ENCODE measurements at regions not wholly inside any gene's neighbourhood (a gene's known extent, or its start where the extent isn't known, plus 50 kb on each side); places are given as distances from the start of the nearest gene placed in this dataset.

- DNase-seq (no peak), ATAC-seq (ENCODE audit: low read depth in 2 of 2) (no peak)
- no peak overlapping the region for H3K27ac ChIP-seq (ENCODE audit: insufficient read depth, low read length, poor library complexity, severe bottlenecking)
- no peaks in the 10 kb centered on the region for H3K9me3 ChIP-seq (ENCODE audit: control insufficient read depth in 2 of 2, low read length in 2 of 2)
- H3K4me1 ChIP-seq (ENCODE audit: control insufficient read depth, insufficient read depth, low read length, poor library complexity, severe bottlenecking), result no peaks in the 10 kb centered on the region
- Mint-ChIP-seq H3K9me3 (peaks cover 0 to 12% (median 6%) of the 10 kb centered on the region in 7 donors), H3K27me3 (no peaks in the 10 kb centered on the region), H3K36me3 (no peaks in the 10 kb centered on the region), H3K4me1 (no peaks in the 10 kb centered on the region), H3K4me3 (no peak overlapping the region), H3K27ac (no peak overlapping the region)
- H3K4me3 ChIP-seq (ENCODE audit: low read depth, low read length), result no peak overlapping the region
- H3K36me3 ChIP-seq (ENCODE audit: control insufficient read depth, insufficient read depth, low read length), result no peaks in the 10 kb centered on the region
- no peaks in the 10 kb centered on the region for H3K27me3 ChIP-seq (ENCODE audit: control insufficient read depth, insufficient read depth, low read length)
Measured at GRCh38 chr13:87903553-87903952, 232.4 kb downstream of the SLITRK5 start.

- H3K27ac Mint-ChIP-seq, result no peak overlapping the region
- ATAC-seq (ENCODE audit: low read depth in 2 of 2) (no peak), DNase-seq (no peak)
- peaks cover 0 to 17% (median 12%) of the 10 kb centered on the region in 7 donors for H3K9me3 Mint-ChIP-seq
- H3K27me3 Mint-ChIP-seq, result no peaks in the 10 kb centered on the region
- Histone ChIP-seq H3K4me3 (ENCODE audit: low read depth, low read length) (no peak overlapping the region), H3K27ac (ENCODE audit: insufficient read depth, low read length, poor library complexity, severe bottlenecking) (no peak overlapping the region), H3K36me3 (ENCODE audit: control insufficient read depth, insufficient read depth, low read length) (no peaks in the 10 kb centered on the region), H3K9me3 (ENCODE audit: control insufficient read depth in 2 of 2, low read length in 2 of 2) (no peaks in the 10 kb centered on the region), H3K27me3 (ENCODE audit: control insufficient read depth, insufficient read depth, low read length) (no peaks in the 10 kb centered on the region), H3K4me1 (ENCODE audit: control insufficient read depth, insufficient read depth, low read length, poor library complexity, severe bottlenecking) (no peaks in the 10 kb centered on the region)
- H3K36me3 Mint-ChIP-seq, result no peaks in the 10 kb centered on the region
- H3K4me1 Mint-ChIP-seq, result no peaks in the 10 kb centered on the region
- H3K4me3 Mint-ChIP-seq, result no peak overlapping the region
Measured at GRCh38 chr13:87906411-87906810, 235.2 kb downstream of the SLITRK5 start.

GRCh38 chr13:87907202-87907601 lies 236.0 kb downstream of the SLITRK5 start:
- DNase-seq, result no peak
- Histone ChIP-seq H3K27me3 (ENCODE audit: control insufficient read depth, insufficient read depth, low read length) (no peaks in the 10 kb centered on the region), H3K27ac (ENCODE audit: insufficient read depth, low read length, poor library complexity, severe bottlenecking) (no peak overlapping the region), H3K4me3 (ENCODE audit: low read depth, low read length) (no peak overlapping the region), H3K36me3 (ENCODE audit: control insufficient read depth, insufficient read depth, low read length) (no peaks in the 10 kb centered on the region), H3K4me1 (ENCODE audit: control insufficient read depth, insufficient read depth, low read length, poor library complexity, severe bottlenecking) (no peaks in the 10 kb centered on the region), H3K9me3 (ENCODE audit: control insufficient read depth in 2 of 2, low read length in 2 of 2) (peaks cover 0 to 1% of the 10 kb centered on the region in 2 experiments)
- ATAC-seq (ENCODE audit: low read depth in 2 of 2), result no peak
- H3K27me3 Mint-ChIP-seq, result no peaks in the 10 kb centered on the region
- H3K9me3 Mint-ChIP-seq, result peaks cover 0 to 17% (median 10%) of the 10 kb centered on the region in 7 donors
- H3K27ac Mint-ChIP-seq, result no peak overlapping the region
- no peaks in the 10 kb centered on the region for H3K4me1 Mint-ChIP-seq
- no peaks in the 10 kb centered on the region for H3K36me3 Mint-ChIP-seq
- no peak overlapping the region for H3K4me3 Mint-ChIP-seq

- no peak overlapping the region for H3K4me3 Mint-ChIP-seq
- H3K27ac Mint-ChIP-seq, result no peak overlapping the region
- no peak overlapping the region for H3K4me3 ChIP-seq (ENCODE audit: low read depth, low read length)
- no peaks in the 10 kb centered on the region for H3K27me3 Mint-ChIP-seq
- H3K36me3 Mint-ChIP-seq, result peaks cover 4% of the 10 kb centered on the region
- H3K9me3 ChIP-seq (ENCODE audit: control insufficient read depth in 2 of 2, low read length in 2 of 2), result peaks cover 5 to 6% of the 10 kb centered on the region in 2 experiments
- H3K36me3 ChIP-seq (ENCODE audit: control insufficient read depth, insufficient read depth, low read length), result no peaks in the 10 kb centered on the region
- peaks cover 2 to 35% (median 5%) of the 10 kb centered on the region in 7 donors for H3K9me3 Mint-ChIP-seq
- no peaks in the 10 kb centered on the region for H3K4me1 ChIP-seq (ENCODE audit: control insufficient read depth, insufficient read depth, low read length, poor library complexity, severe bottlenecking)
- DNase-seq, result no peak
- no peak for ATAC-seq (ENCODE audit: low read depth in 2 of 2)
- no peak overlapping the region for H3K27ac ChIP-seq (ENCODE audit: insufficient read depth, low read length, poor library complexity, severe bottlenecking)
- H3K27me3 ChIP-seq (ENCODE audit: control insufficient read depth, insufficient read depth, low read length), result no peaks in the 10 kb centered on the region
- H3K4me1 Mint-ChIP-seq, result no peaks in the 10 kb centered on the region
Measured at GRCh38 chr13:87919956-87920355, 248.8 kb downstream of the SLITRK5 start.

- Histone ChIP-seq H3K36me3 (ENCODE audit: control insufficient read depth, insufficient read depth, low read length) (no peaks in the 10 kb centered on the region), H3K27ac (ENCODE audit: insufficient read depth, low read length, poor library complexity, severe bottlenecking) (no peak overlapping the region), H3K4me1 (ENCODE audit: control insufficient read depth, insufficient read depth, low read length, poor library complexity, severe bottlenecking) (no peaks in the 10 kb centered on the region), H3K9me3 (ENCODE audit: control insufficient read depth in 2 of 2, low read length in 2 of 2) (peaks cover 3% of the 10 kb centered on the region in 2 experiments), H3K27me3 (ENCODE audit: control insufficient read depth, insufficient read depth, low read length) (no peaks in the 10 kb centered on the region), H3K4me3 (ENCODE audit: low read depth, low read length) (no peak overlapping the region)
- Mint-ChIP-seq H3K4me3 (no peak overlapping the region), H3K27ac (no peak overlapping the region), H3K27me3 (no peaks in the 10 kb centered on the region), H3K9me3 (peaks cover 1 to 42% (median 7%) of the 10 kb centered on the region in 7 donors), H3K4me1 (no peaks in the 10 kb centered on the region), H3K36me3 (no peaks in the 10 kb centered on the region)
- ATAC-seq (ENCODE audit: low read depth in 2 of 2), result no peak
- no peak for DNase-seq
Measured at GRCh38 chr13:87923753-87924152, 252.6 kb downstream of the SLITRK5 start.

GRCh38 chr13:87925006-87925405 lies 253.8 kb downstream of the SLITRK5 start:
- no peaks in the 10 kb centered on the region for H3K27me3 Mint-ChIP-seq
- ATAC-seq (ENCODE audit: low read depth in 2 of 2) (no peak), DNase-seq (no peak)
- H3K4me3 Mint-ChIP-seq, result no peak overlapping the region
- Histone ChIP-seq H3K9me3 (ENCODE audit: control insufficient read depth in 2 of 2, low read length in 2 of 2) (peaks cover 3% of the 10 kb centered on the region in 2 experiments), H3K27me3 (ENCODE audit: control insufficient read depth, insufficient read depth, low read length) (no peaks in the 10 kb centered on the region), H3K36me3 (ENCODE audit: control insufficient read depth, insufficient read depth, low read length) (no peaks in the 10 kb centered on the region), H3K4me3 (ENCODE audit: low read depth, low read length) (no peak overlapping the region), H3K4me1 (ENCODE audit: control insufficient read depth, insufficient read depth, low read length, poor library complexity, severe bottlenecking) (no peaks in the 10 kb centered on the region), H3K27ac (ENCODE audit: insufficient read depth, low read length, poor library complexity, severe bottlenecking) (no peak overlapping the region)
- no peak overlapping the region for H3K27ac Mint-ChIP-seq
- peaks cover 1 to 37% (median 7%) of the 10 kb centered on the region in 7 donors for H3K9me3 Mint-ChIP-seq
- no peaks in the 10 kb centered on the region for H3K36me3 Mint-ChIP-seq
- no peaks in the 10 kb centered on the region for H3K4me1 Mint-ChIP-seq

- Mint-ChIP-seq H3K4me1 (no peaks in the 10 kb centered on the region), H3K4me3 (no peak overlapping the region), H3K27me3 (no peaks in the 10 kb centered on the region), H3K36me3 (no peaks in the 10 kb centered on the region), H3K27ac (no peak overlapping the region), H3K9me3 (peaks cover 0 to 13% (median 4%) of the 10 kb centered on the region in 7 donors)
- ATAC-seq (ENCODE audit: low read depth in 2 of 2) (no peak), DNase-seq (no peak)
- Histone ChIP-seq H3K4me3 (ENCODE audit: low read depth, low read length) (no peak overlapping the region), H3K9me3 (ENCODE audit: control insufficient read depth in 2 of 2, low read length in 2 of 2) (no peaks in the 10 kb centered on the region), H3K4me1 (ENCODE audit: control insufficient read depth, insufficient read depth, low read length, poor library complexity, severe bottlenecking) (no peaks in the 10 kb centered on the region), H3K27ac (ENCODE audit: insufficient read depth, low read length, poor library complexity, severe bottlenecking) (no peak overlapping the region), H3K27me3 (ENCODE audit: control insufficient read depth, insufficient read depth, low read length) (no peaks in the 10 kb centered on the region), H3K36me3 (ENCODE audit: control insufficient read depth, insufficient read depth, low read length) (no peaks in the 10 kb centered on the region)
Measured at GRCh38 chr13:87940776-87941175, 269.6 kb downstream of the SLITRK5 start.

- no peak overlapping the region for H3K27ac Mint-ChIP-seq
- H3K4me1 ChIP-seq (ENCODE audit: control insufficient read depth, insufficient read depth, low read length, poor library complexity, severe bottlenecking), result no peaks in the 10 kb centered on the region
Measured at GRCh38 chr13:87941226-87941625, 270.1 kb downstream of the SLITRK5 start.

More at GRCh38 chr13:87941226-87941625, 270.1 kb downstream of the SLITRK5 start:
- Histone ChIP-seq H3K27ac (ENCODE audit: insufficient read depth, low read length, poor library complexity, severe bottlenecking) (no peak overlapping the region), H3K9me3 (ENCODE audit: control insufficient read depth in 2 of 2, low read length in 2 of 2) (no peaks in the 10 kb centered on the region), H3K27me3 (ENCODE audit: control insufficient read depth, insufficient read depth, low read length) (no peaks in the 10 kb centered on the region), H3K4me3 (ENCODE audit: low read depth, low read length) (no peak overlapping the region), H3K36me3 (ENCODE audit: control insufficient read depth, insufficient read depth, low read length) (no peaks in the 10 kb centered on the region)
- DNase-seq, result no peak
- Mint-ChIP-seq H3K36me3 (no peaks in the 10 kb centered on the region), H3K4me3 (no peak overlapping the region), H3K4me1 (no peaks in the 10 kb centered on the region), H3K9me3 (peaks cover 0 to 11% (median 4%) of the 10 kb centered on the region in 7 donors), H3K27me3 (no peaks in the 10 kb centered on the region)
- no peak for ATAC-seq (ENCODE audit: low read depth in 2 of 2)

Measured in CD4-positive, CD25-positive, alpha-beta regulatory T cell (primary cell).